Esophagus squamous epithelium (tissue), 5 donors: ENCODE measurements at regions not wholly inside any gene's neighbourhood (a gene's known extent, or its start where the extent isn't known, plus 50 kb on each side); places are given as distances from the start of the nearest gene placed in this dataset.

Source experiments
- DNase-seq: peaks from one replicate; lab custom pipeline; 2025; lab: John Stamatoyannopoulos, UW
- H3K27ac ChIP-seq, 4 donors: fragments of 200-600 bp; sonication (generic); one replicate each; pipeline ENCODE4 v1.5.1; 2016 to 2019; ENCODE audit warnings: mild to moderate bottlenecking in 1 of 4
- H3K27me3 ChIP-seq, 4 donors: fragments of 200-600 bp; sonication (generic); 1 replicate in 3 of 4; 2 replicates in 1 of 4; pipeline versions ENCODE4 v1.5.1 to v1.6.0; 2017 to 2021; ENCODE audit warnings: antibody characterized with exemption in 1 of 4
- H3K36me3 ChIP-seq, 3 donors: fragments of 200-600 bp; sonication (generic); one replicate each; pipeline ENCODE4 v1.5.1; 2016 to 2019
- H3K4me1 ChIP-seq, 3 donors: fragments of 200-600 bp; sonication (generic); one replicate each; pipeline ENCODE4 v1.5.1; 2017 to 2019
- H3K4me3 ChIP-seq, 4 donors: fragments of 200-600 bp; sonication (generic); 1 replicate in 3 of 4; 2 replicates in 1 of 4; pipeline ENCODE4 v1.5.1; 2016 to 2019; ENCODE audit warnings: mild to moderate bottlenecking in 2 of 4, moderate library complexity in 1 of 4
- H3K9me3 ChIP-seq, 3 donors: fragments of 200-600 bp; sonication (generic); one replicate each; pipeline ENCODE4 v1.5.1; 2016 to 2019
- CTCF ChIP-seq, 6 experiments: fragments of 450-650 bp in 4 of 6; fragments of 200-600 bp in 2 of 6; sonication (generic) in 2 of 6; IDR thresholded peaks; one replicate each; pipeline ENCODE4 v1.5.1; 2016 to 2019; ENCODE audit warnings: antibody characterized with exemption in 6 of 6, mild to moderate bottlenecking in 4 of 6, moderate library complexity in 4 of 6
- POLR2A ChIP-seq, 4 donors: fragments of 450-650 bp; IDR thresholded peaks; one replicate each; pipeline ENCODE4 v1.6.1; 2017; ENCODE audit warnings: antibody characterized with exemption in 4 of 4, mild to moderate bottlenecking in 4 of 4, moderate library complexity in 3 of 4
- WGBS, 2 donors: methylation state at CpG; one replicate each; pipeline ENCODE4 v1.1.5; 2018; 5-methylcytosine and 5-hydroxymethylcytosine counted together
- intact Hi-C: fragments of 100-400 bp; cut with DNase I; formaldehyde crosslinking; loops from one replicate; pipeline ENCODE4 v1.15.0; 2022
- donor health status: DM: yes; HTN: yes; CAD: no.

- Histone ChIP-seq H3K4me1 (no peaks in the 10 kb centered on the region), H3K36me3 (no peaks in the 10 kb centered on the region), H3K27me3 (no peaks in the 10 kb centered on the region), H3K27ac (no peak overlapping the region), H3K9me3 (peaks cover 0 to 7% (median 7%) of the 10 kb centered on the region in 3 donors), H3K4me3 (no peak overlapping the region)
- intact Hi-C loops: no loop called here
- 63 to 75% methylated on average over 1 of the region's 1 CpG for WGBS, 2 donors
- TF ChIP-seq POLR2A (IDR thresholded peaks at IDR 0.05) (no peak), CTCF (IDR thresholded peaks at IDR 0.05) (no peak)
- DNase-seq: no peak
Measured at GRCh38 chr9:100784755-100785154, 206.9 kb downstream of the CAVIN4 start.

GRCh38 chr9:100785946-100786345 is 208.1 kb downstream of the CAVIN4 start:
- Histone ChIP-seq H3K27me3 (no peaks in the 10 kb centered on the region), H3K4me3 (no peak overlapping the region), H3K27ac (no peak overlapping the region), H3K4me1 (no peaks in the 10 kb centered on the region), H3K36me3 (no peaks in the 10 kb centered on the region), H3K9me3 (peaks cover 0 to 7% (median 7%) of the 10 kb centered on the region in 3 donors)
- no peak for DNase-seq
- TF ChIP-seq POLR2A (IDR thresholded peaks at IDR 0.05) (no peak), CTCF (IDR thresholded peaks at IDR 0.05) (no peak)
- intact Hi-C loops: no loop called here
- WGBS, 2 donors: 65 to 67% methylated on average over 1 of the region's 1 CpG

GRCh38 chr9:100794738-100795269 is 216.9 kb downstream of the CAVIN4 start:
- intact Hi-C loops: no loop called here
- Histone ChIP-seq H3K36me3 (no peaks in the 10 kb centered on the region), H3K27ac (no peak overlapping the region), H3K27me3 (peaks cover 0 to 4% (median 0%) of the 10 kb centered on the region in 4 donors), H3K4me1 (no peaks in the 10 kb centered on the region), H3K4me3 (no peak overlapping the region), H3K9me3 (no peaks in the 10 kb centered on the region)
- WGBS, 2 donors: 81 to 82% methylated on average over 5 of the region's 5 CpGs
- no peak for DNase-seq
- TF ChIP-seq POLR2A (IDR thresholded peaks at IDR 0.05) (no peak), CTCF (IDR thresholded peaks at IDR 0.05) (no peak)

- H3K36me3 ChIP-seq: no peaks in the 10 kb centered on the region
- no peak overlapping the region for H3K4me3 ChIP-seq
- no peaks in the 10 kb centered on the region for H3K9me3 ChIP-seq
- 33 to 44% methylated on average over 2 of the region's 2 CpGs for WGBS, 2 donors
- DNase-seq: no peak
- intact Hi-C loops: no loop called here
- no peaks in the 10 kb centered on the region for H3K27me3 ChIP-seq
- no peaks in the 10 kb centered on the region for H3K4me1 ChIP-seq
- TF ChIP-seq CTCF (IDR thresholded peaks at IDR 0.05) (no peak), POLR2A (IDR thresholded peaks at IDR 0.05) (no peak)
- no peak overlapping the region for H3K27ac ChIP-seq
Measured at GRCh38 chr9:100803956-100804355, 224.6 kb upstream of the PLPPR1 start.

GRCh38 chr9:100811643-100812042 is 216.9 kb upstream of the PLPPR1 start:
- H3K4me1 ChIP-seq: no peaks in the 10 kb centered on the region
- 66 to 87% methylated on average over 3 of the region's 3 CpGs for WGBS, 2 donors
- H3K27ac ChIP-seq: no peak overlapping the region
- H3K9me3 ChIP-seq: no peaks in the 10 kb centered on the region
- H3K27me3 ChIP-seq: no peaks in the 10 kb centered on the region
- intact Hi-C loops: no loop called here
- TF ChIP-seq CTCF (IDR thresholded peaks at IDR 0.05): no peak
- no peak for TF ChIP-seq POLR2A (IDR thresholded peaks at IDR 0.05)
- no peak for DNase-seq
- no peaks in the 10 kb centered on the region for H3K36me3 ChIP-seq
- no peak overlapping the region for H3K4me3 ChIP-seq
